Kidney (tissue), 13 donors: ENCODE measurements at regions not wholly inside any gene's neighbourhood (a gene's known extent, or its start where the extent isn't known, plus 50 kb on each side); places are given as distances from the start of the nearest gene placed in this dataset.

Source experiments
- DNase-seq, 5 donors: peaks; one replicate each; pipeline ENCODE4 v3.0.0-alpha.2; 2013 to 2020
- FAIRE-seq: peaks from 2 replicates; lab custom pipeline; 2012; peaks lifted over from hg19 to GRCh38; lab: Jason Lieb, UNC
- H3K27ac ChIP-seq, 2 donors: one replicate each; pipeline ENCODE4 v1.7.0; 2013; ENCODE audit warnings: low read depth in 2 of 2, low read length in 2 of 2, inconsistent platforms in 1 of 2
- H3K27me3 ChIP-seq: one replicate; pipeline ENCODE4 v1.7.1; 2013; ENCODE audit warnings: low read length, inconsistent platforms; ENCODE audit not compliant: control insufficient read depth, insufficient read depth
- H3K36me3 ChIP-seq, 3 donors: one replicate each; pipeline versions ENCODE4 v1.7.0 to v1.7.1; 2013; ENCODE audit warnings: low read length in 3 of 3, control low read depth in 1 of 3, inconsistent platforms in 1 of 3; ENCODE audit not compliant: insufficient read depth in 3 of 3, control insufficient read depth in 2 of 3
- H3K4me1 ChIP-seq, 3 donors: one replicate each; pipeline versions ENCODE4 v1.7.0 to v1.7.1; 2013; ENCODE audit warnings: low read length in 3 of 3, inconsistent platforms in 1 of 3, low read depth in 1 of 3; ENCODE audit not compliant: control insufficient read depth in 2 of 3, insufficient read depth in 2 of 3
- H3K4me3 ChIP-seq, 3 donors: one replicate each; pipeline versions ENCODE4 v1.7.0 to v1.8.1; 2013; ENCODE audit warnings: low read length in 3 of 3, control low read depth in 1 of 3, inconsistent platforms in 1 of 3
- H3K9ac ChIP-seq, 3 donors: one replicate each; pipeline versions ENCODE4 v1.7.0 to v1.7.1; 2013; ENCODE audit warnings: low read length in 3 of 3, control low read depth in 1 of 3, inconsistent platforms in 1 of 3
- H3K9me3 ChIP-seq, 3 donors: one replicate each; pipeline versions ENCODE4 v1.7.0 to v1.7.1; 2013; ENCODE audit warnings: low read length in 3 of 3, control low read depth in 1 of 3, inconsistent platforms in 1 of 3; ENCODE audit not compliant: control insufficient read depth in 2 of 3, insufficient read depth in 1 of 3
- intact Hi-C: fragments of 100-400 bp; cut with DNase I; formaldehyde crosslinking; loops from one replicate; pipeline ENCODE4 v1.11.1; 2022
- TF ChIP-seq, protein P1 (sequence below): IDR thresholded peaks from 3 replicates; pipeline ENCODE4 v1.5.1; 2012; ENCODE audit warnings: mild to moderate bottlenecking, moderate library complexity, borderline replicate concordance; ENCODE audit not compliant: insufficient read depth; ENCODE audit errors: extremely low read depth
- donor health status: control.
- donor health status: control.
- donor health status: control.
- donor health status: control.
- donor health status: control.
- donor health status: DM: yes; HTN: yes; CAD: no.
- donor health status: Normal renal cell carcinoma (clear cell type).

DNA sequence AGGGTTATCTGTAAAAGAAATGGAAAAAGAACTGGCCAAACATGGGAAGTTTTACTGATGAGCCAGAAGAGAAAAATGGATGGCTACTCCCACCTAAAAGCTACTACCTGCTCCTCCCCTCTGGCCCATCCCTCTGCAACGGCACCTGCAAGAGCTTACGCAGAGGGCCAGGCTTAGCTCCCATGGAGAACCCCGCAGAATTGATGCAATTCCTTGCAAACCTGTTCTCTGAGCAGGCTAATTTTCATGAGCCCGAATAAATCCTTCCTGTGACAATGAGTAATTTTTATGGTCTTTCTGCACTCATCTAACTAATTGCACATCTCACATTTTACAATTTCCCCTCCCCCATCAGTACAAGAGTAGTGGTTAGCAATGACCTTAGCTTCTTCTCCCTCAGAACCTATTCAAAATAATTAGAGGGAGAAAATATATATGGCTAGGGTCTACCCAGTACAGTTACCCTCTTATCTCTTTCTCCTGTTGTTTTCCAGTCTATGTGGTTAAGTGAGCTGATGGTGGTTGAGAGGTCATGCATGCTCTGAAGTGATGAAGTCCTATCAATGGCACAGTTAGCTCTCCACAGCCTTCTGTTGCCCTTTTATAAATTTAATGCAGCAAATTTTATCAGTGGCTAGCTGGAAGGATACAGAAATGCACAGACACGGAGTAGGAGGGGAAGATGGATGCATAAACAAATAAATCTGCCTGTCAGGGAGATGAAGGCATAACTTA lies 67.7 kb upstream of the NTF3 start:
- Histone ChIP-seq H3K27me3 (no peaks in the 10 kb centered on the region), H3K9ac (no peak overlapping the region), H3K9me3 (no peaks in the 10 kb centered on the region), H3K4me3 (no peak overlapping the region), H3K36me3 (no peaks in the 10 kb centered on the region), H3K4me1 (no peaks in the 10 kb centered on the region), H3K27ac (no peak overlapping the region)
- DNase-seq (no peak), FAIRE-seq (no peak)
- intact Hi-C loops: no loop called here
- TF ChIP-seq, protein P1, sequence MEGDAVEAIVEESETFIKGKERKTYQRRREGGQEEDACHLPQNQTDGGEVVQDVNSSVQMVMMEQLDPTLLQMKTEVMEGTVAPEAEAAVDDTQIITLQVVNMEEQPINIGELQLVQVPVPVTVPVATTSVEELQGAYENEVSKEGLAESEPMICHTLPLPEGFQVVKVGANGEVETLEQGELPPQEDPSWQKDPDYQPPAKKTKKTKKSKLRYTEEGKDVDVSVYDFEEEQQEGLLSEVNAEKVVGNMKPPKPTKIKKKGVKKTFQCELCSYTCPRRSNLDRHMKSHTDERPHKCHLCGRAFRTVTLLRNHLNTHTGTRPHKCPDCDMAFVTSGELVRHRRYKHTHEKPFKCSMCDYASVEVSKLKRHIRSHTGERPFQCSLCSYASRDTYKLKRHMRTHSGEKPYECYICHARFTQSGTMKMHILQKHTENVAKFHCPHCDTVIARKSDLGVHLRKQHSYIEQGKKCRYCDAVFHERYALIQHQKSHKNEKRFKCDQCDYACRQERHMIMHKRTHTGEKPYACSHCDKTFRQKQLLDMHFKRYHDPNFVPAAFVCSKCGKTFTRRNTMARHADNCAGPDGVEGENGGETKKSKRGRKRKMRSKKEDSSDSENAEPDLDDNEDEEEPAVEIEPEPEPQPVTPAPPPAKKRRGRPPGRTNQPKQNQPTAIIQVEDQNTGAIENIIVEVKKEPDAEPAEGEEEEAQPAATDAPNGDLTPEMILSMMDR: no peak

DNA sequence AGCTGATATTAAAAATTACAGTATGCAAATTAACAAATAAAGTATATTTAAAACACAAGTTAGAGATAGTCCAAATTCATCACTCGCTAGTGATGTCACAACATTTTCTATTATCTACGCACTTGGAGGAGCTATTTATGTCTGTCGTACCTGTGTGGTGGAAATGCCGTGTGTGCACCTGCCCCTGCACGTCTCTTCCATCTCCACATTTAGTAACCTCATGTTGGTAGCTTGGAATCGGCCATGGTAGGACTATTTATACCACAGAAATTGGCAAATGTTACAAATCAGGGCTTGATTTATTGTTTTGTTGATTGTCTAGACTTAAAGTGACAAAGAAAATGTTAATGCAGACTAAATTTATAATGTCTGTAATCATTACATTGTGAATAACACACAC lies 62.6 kb upstream of the NTF3 start:
- H3K9ac ChIP-seq: no peak overlapping the region
- H3K27ac ChIP-seq: no peak overlapping the region
- FAIRE-seq (no peak), DNase-seq (no peak)
- intact Hi-C loops: no loop called here
- no peaks in the 10 kb centered on the region for H3K36me3 ChIP-seq
- no peak overlapping the region for H3K4me3 ChIP-seq
- H3K9me3 ChIP-seq: no peaks in the 10 kb centered on the region
- no peaks in the 10 kb centered on the region for H3K27me3 ChIP-seq
- TF ChIP-seq, protein P1: no peak
- no peaks in the 10 kb centered on the region for H3K4me1 ChIP-seq

DNA sequence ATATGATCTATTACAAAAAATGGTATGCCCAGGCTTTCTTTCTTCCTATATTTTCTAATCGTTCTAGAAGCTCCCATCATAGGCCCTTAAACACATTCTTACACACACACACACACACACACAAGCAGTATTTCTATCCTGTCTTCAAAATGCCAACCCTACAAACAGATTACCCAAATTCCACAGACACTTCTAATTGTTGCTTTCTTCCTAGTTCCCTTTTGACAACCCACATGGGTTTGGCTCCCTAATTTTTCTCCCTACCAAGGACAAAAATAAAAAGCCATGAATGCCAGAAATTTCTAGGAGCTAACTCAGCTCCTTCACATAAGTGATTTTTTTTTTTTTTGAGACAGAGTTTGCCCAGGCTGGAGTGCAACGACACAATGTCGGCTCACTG lies 60.3 kb upstream of the NTF3 start:
- no peak overlapping the region for H3K27ac ChIP-seq
- H3K27me3 ChIP-seq: no peaks in the 10 kb centered on the region
- H3K36me3 ChIP-seq: no peaks in the 10 kb centered on the region
- no peak overlapping the region for H3K4me3 ChIP-seq
- FAIRE-seq (no peak), DNase-seq (no peak)
- no peak overlapping the region for H3K9ac ChIP-seq
- H3K4me1 ChIP-seq: no peaks in the 10 kb centered on the region
- H3K9me3 ChIP-seq: no peaks in the 10 kb centered on the region
- intact Hi-C loops: no loop called here
- TF ChIP-seq, protein P1: no peak

DNA sequence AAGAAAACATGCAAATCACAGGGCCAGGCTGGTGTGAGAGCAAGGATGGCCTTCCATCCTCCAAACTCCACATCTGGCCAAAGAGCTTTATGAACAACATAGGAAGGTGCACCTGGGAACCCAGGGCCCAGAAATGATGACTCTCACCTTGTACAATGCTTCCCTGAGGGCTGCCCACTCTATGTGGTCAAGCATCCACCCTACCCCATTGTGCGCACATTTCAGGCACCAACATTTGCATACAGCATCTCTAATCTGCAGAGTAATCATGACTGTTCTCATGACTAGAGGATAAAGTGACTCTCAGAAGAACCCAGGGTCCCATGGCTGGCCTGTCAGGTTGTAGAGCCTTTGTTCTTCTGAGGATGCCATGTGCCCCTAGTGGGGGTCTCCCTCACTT lies 57.2 kb upstream of the NTF3 start:
- H3K4me1 ChIP-seq: no peaks in the 10 kb centered on the region
- no peaks in the 10 kb centered on the region for H3K9me3 ChIP-seq
- H3K9ac ChIP-seq: no peak overlapping the region
- no peak overlapping the region for H3K27ac ChIP-seq
- H3K27me3 ChIP-seq: no peaks in the 10 kb centered on the region
- intact Hi-C loops: no loop called here
- TF ChIP-seq, protein P1: no peak
- no peak overlapping the region for H3K4me3 ChIP-seq
- no peaks in the 10 kb centered on the region for H3K36me3 ChIP-seq
- DNase-seq: no peak
- FAIRE-seq: no peak
